Thyroid gland (tissue), 4 donors: ENCODE measurements at regions not wholly inside any gene's neighbourhood (a gene's known extent, or its start where the extent isn't known, plus 50 kb on each side); places are given as distances from the start of the nearest gene placed in this dataset.

ENCODE experiments used
- DNase-seq, 2 donors: peaks; one replicate each; pipeline ENCODE4 v3.0.0-alpha.2; 2019
- H3K27ac ChIP-seq, 3 donors: fragments of 200-600 bp; sonication (generic); 1 replicate in 2 of 3; 2 replicates in 1 of 3; pipeline ENCODE4 v1.5.1; 2016 to 2019; ENCODE audit warnings: mild to moderate bottlenecking in 1 of 3, moderate library complexity in 1 of 3
- H3K27me3 ChIP-seq: fragments of 200-600 bp; sonication (generic); one replicate; pipeline ENCODE4 v1.5.1; 2019
- H3K36me3 ChIP-seq, 2 donors: fragments of 200-600 bp; sonication (generic); one replicate each; pipeline ENCODE4 v1.5.1; 2016 to 2019
- H3K4me1 ChIP-seq, 2 donors: fragments of 200-600 bp; sonication (generic); one replicate each; pipeline ENCODE4 v1.5.1; 2017 to 2019
- H3K4me3 ChIP-seq, 3 donors: fragments of 200-600 bp; sonication (generic); replicated peaks in 1 of 3; 1 replicate in 2 of 3; 2 replicates in 1 of 3; pipeline ENCODE4 v1.5.1; 2016; ENCODE audit warnings: mild to moderate bottlenecking in 1 of 3
- H3K9me3 ChIP-seq: fragments of 200-600 bp; sonication (generic); one replicate; pipeline ENCODE4 v1.5.1; 2017
- CTCF ChIP-seq, 6 experiments: fragments of 200-600 bp in 3 of 6; fragments of 450-650 bp in 3 of 6; sonication (generic) in 3 of 6; IDR thresholded peaks; one replicate each; pipeline ENCODE4 v1.5.1; 2016 to 2019; ENCODE audit warnings: antibody characterized with exemption in 6 of 6, mild to moderate bottlenecking in 2 of 6, inconsistent platforms in 1 of 6, moderate library complexity in 1 of 6
- POLR2A ChIP-seq, 2 donors: fragments of 450-650 bp; IDR thresholded peaks; one replicate each; pipeline ENCODE4 v1.6.1; 2017; ENCODE audit warnings: antibody characterized with exemption in 2 of 2, mild to moderate bottlenecking in 2 of 2, moderate library complexity in 1 of 2
- WGBS, 2 donors: methylation state at CpG; one replicate each; pipeline ENCODE4 v1.1.5; 2017; 5-methylcytosine and 5-hydroxymethylcytosine counted together
- intact Hi-C: fragments of 100-400 bp; cut with DNase I; formaldehyde crosslinking; loops from one replicate; pipeline ENCODE4 v1.15.1; 2023

GRCh38 chr12:32049956-32050355 is 56.7 kb upstream of the BICD1 start:
- Histone ChIP-seq H3K9me3 (no peaks in the 10 kb centered on the region), H3K27me3 (no peaks in the 10 kb centered on the region), H3K4me3 (no peak overlapping the region), H3K27ac (no peak overlapping the region), H3K36me3 (no peaks in the 10 kb centered on the region), H3K4me1 (no peaks in the 10 kb centered on the region)
- intact Hi-C loops: no loop called here
- WGBS, 2 donors: 45 to 91% methylated on average over 2 of the region's 2 CpGs
- no peak for DNase-seq
- TF ChIP-seq CTCF (IDR thresholded peaks at IDR 0.05): no peak
- TF ChIP-seq POLR2A (IDR thresholded peaks at IDR 0.05): no peak

GRCh38 chr12:32051511-32052211 is 55.0 kb upstream of the BICD1 start:
- intact Hi-C loops: no loop called here
- Histone ChIP-seq H3K4me1 (no peaks in the 10 kb centered on the region), H3K4me3 (no peak overlapping the region), H3K27ac (no peak overlapping the region), H3K27me3 (no peaks in the 10 kb centered on the region), H3K9me3 (no peaks in the 10 kb centered on the region), H3K36me3 (no peaks in the 10 kb centered on the region)
- no peak for DNase-seq
- WGBS, 2 donors: 83 to 84% methylated on average over 4 of the region's 4 CpGs
- TF ChIP-seq CTCF (IDR thresholded peaks at IDR 0.05) (no peak), POLR2A (IDR thresholded peaks at IDR 0.05) (no peak)

DNA sequence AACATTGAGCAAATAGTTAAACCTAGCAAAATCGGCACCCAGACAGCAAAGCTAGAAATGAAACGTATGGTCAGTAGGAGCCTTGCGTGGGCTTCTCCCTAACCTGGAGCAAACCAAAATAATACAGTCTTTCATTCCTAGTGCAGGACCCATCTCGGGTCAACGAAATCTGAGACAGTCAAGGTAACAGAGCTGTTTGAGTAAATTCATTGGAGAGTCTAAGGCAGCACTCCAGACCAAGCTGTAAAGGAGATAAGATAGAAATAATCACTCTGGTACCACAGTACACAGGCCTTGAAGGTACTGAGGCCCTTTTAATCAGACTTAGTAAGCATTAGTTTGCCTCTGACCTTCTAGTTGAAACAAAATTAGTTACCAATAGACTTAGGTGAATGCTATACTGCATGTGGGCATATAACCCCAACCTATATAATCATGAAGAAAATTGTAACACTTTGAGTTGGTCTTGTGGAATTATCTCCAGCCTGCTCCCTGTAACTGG is 54.4 kb upstream of the BICD1 start:
- Histone ChIP-seq H3K36me3 (no peaks in the 10 kb centered on the region), H3K4me1 (no peaks in the 10 kb centered on the region), H3K27me3 (no peaks in the 10 kb centered on the region), H3K9me3 (no peaks in the 10 kb centered on the region), H3K4me3 (no peak overlapping the region), H3K27ac (no peak overlapping the region)
- TF ChIP-seq POLR2A (IDR thresholded peaks at IDR 0.05): no peak
- no peak for TF ChIP-seq CTCF (IDR thresholded peaks at IDR 0.05)
- DNase-seq: no peak
- WGBS, 2 donors: 44 to 49% methylated on average over 5 of the region's 5 CpGs
- intact Hi-C loops: no loop called here

- H3K4me1 ChIP-seq: no peaks in the 10 kb centered on the region
- 91 to 96% methylated on average over 6 to 7 of the region's 7 CpGs for WGBS, 2 donors
- intact Hi-C loops: no loop called here
- H3K4me3 ChIP-seq: no peak overlapping the region
- TF ChIP-seq POLR2A (IDR thresholded peaks at IDR 0.05): no peak
- no peaks in the 10 kb centered on the region for H3K36me3 ChIP-seq
- H3K27ac ChIP-seq: no peak overlapping the region
- no peaks in the 10 kb centered on the region for H3K27me3 ChIP-seq
- no peaks in the 10 kb centered on the region for H3K9me3 ChIP-seq
- DNase-seq: no peak
These were observed 52.6 kb upstream of the BICD1 start for GRCh38 chr12:32053881-32054624.
